ENCODE measurements at regions not wholly inside any gene's neighbourhood (a gene's known extent, or its start where the extent isn't known, plus 50 kb on each side); places are given as distances from the start of the nearest gene placed in this dataset.
A peak's percentile ranks its signal among the peaks of the same experiment; 100 is the strongest.

DNA sequence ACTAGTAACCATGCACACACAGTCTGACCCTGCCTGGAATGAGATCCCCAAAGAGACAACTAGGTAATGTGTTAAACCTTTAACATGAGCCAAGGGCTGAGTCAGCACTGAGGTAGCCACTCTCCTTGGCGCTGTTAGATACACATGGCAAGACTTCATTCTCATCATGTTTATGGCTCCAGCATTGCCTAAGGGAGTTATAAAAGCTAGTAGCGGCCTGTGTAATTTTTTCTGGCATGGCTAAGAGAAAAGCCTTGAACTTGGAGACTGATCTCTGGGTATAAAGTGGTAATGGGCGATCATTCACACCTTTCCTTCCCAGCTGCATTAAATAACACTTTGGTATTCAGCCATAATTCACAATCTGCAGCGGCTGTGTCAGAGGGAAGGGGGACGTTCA lies 779.7 kb upstream of the LRRC4C start:
- no peak overlapping the region for H3K4me3 ChIP-seq (ENCODE audit: low read depth, low read length)

DNA sequence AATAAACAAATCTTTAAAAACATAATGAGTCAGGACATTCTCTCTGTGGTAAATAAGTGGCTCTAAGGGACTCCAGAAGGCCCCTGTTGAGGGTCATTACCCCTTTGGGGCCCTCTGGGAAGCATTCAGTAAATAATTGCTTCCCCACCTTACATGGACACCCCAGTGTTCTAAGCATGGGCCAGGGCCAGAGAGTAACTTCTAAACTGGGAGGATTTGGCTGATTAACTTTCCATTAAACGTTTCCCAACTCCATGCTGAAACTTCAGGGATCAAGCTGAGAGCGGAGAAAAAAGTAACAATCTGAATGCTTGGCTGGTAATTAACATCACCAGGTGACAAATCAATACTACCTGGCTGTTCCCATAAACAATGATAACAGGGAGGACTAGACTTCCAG lies 783.9 kb upstream of the LRRC4C start:
- DNase-seq (ENCODE audit: low read depth) = no peak

More for the DNA sequence above, 779.7 kb upstream of the LRRC4C start:
- peak; percentile 91 for DNase-seq (ENCODE audit: low read depth)

DNA sequence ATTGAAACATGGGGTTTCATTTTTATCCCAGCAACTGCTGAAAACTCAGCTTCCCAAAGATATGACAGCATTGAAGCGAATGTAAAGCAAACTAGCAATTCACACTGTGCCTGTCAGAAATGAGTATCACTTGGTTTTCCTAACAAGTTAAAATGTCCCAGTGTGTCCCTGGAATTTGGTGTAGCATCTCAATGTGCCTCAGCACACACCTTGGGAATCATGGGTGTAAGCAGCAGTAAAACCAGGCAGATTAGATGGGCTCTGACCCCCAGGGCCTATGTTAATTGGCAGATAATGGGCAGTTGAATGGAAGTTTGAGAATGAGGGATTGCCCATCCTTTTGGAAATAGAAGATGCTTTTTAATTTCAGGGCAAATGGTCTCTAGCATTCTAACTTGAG lies 784.9 kb upstream of the LRRC4C start:
- no peak overlapping the region for H3K4me3 ChIP-seq (ENCODE audit: low read depth, low read length)
- no peak for DNase-seq (ENCODE audit: low read depth)

More for the DNA sequence above, 783.9 kb upstream of the LRRC4C start:
- no peak overlapping the region for H3K4me3 ChIP-seq (ENCODE audit: low read depth, low read length)

DNA sequence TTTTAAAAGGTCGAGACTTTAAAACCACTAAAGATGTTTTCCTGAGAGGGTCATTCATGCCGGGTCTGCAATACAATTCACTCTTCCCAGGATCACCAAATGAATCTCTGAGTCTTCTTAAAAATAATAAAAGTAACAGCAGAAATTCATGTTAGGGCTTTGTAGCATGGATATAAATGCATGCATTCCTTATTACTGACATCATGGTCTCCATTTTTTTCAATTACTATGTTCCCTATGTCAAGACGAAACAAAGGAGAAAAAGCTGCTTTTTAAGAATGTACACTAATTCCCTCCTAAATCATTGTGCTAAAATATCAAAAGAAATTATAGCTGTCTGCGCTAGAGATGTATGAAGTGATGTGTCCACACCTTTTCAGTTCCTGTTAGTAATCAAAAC lies 789.9 kb upstream of the LRRC4C start:
- no peak for DNase-seq (ENCODE audit: low read depth)
- no peak overlapping the region for H3K4me3 ChIP-seq (ENCODE audit: low read depth, low read length)

DNA sequence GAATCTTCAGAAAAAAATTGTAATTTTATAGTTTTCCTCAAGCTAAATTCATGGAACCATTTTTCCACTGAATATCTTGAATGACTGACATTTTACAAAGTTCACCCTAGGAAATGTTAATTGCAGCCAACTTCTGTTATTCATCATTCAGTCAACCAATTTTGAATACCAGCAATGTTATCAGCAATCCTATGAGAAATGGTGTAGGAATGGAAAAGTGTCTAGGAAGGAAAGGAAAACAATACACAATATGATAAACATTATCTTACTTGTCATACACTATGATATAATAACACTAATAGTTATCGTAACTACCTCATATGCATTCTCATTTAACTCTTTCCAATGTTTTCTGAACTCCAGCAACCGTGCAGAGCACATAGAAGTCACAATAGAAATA lies 790.5 kb upstream of the LRRC4C start:
- H3K4me3 ChIP-seq (ENCODE audit: low read depth, low read length) = no peak overlapping the region
- DNase-seq (ENCODE audit: low read depth) = no peak

DNA sequence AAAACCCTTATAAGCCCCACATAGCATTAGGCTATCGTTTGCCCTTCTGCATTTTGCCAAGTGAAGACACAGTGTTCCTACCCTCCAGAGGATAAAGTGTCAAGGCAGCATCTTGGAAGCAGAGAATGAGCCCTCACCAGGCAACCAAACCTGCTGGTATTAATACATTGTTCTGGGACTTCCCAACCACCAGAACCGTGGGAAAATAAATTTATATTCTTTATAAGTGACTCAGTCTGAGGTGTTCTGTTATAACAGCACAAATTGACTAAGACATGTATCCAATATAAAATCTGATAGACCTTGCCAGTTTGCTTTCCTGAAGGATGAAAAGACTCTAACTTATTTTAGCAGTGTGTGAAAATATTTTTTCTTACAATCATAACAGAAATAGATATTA lies 792.5 kb upstream of the LRRC4C start:
- no peak overlapping the region for H3K4me3 ChIP-seq (ENCODE audit: low read depth, low read length)
- DNase-seq (ENCODE audit: low read depth) = no peak

DNA sequence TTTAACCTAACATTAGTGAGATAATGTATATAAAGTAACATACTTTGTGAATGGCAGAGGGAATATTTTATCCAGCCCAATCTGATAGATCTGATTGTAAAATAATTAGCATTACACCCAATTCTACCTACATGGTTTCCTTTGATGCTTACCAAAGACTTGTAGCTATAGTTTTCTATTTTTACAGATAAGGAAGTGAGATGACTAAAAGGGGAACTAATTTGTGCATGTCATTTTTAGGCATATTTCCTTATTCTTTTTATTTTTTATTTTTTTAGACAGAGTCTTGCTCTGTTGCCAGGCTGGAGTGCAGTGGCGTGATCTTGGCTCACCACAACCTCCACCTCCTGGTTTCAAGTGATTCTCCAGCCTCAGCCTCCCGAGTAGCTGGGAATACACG lies 793.7 kb upstream of the LRRC4C start:
- no peak overlapping the region for H3K4me3 ChIP-seq (ENCODE audit: low read depth, low read length)
- DNase-seq (ENCODE audit: low read depth) = no peak

DNA sequence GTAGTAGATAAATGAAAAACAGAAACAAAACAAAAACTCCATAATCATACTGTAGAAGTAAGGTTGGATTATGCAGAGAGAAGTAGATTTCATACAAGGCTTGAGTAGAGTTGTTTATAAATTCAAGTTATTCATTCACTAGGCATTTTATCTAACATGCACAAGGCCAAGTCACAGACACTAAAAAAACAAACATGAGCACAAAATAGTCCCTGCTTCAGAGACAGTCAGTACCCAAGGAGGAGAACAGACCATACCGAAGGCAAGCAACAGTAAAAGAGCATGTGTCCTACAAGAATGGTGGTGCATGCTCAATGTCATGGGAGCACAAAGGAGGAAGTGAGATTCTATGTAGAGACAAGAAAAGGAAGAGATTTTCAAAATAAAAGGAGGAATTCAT lies 796.5 kb upstream of the LRRC4C start:
- no peak overlapping the region for H3K4me3 ChIP-seq (ENCODE audit: low read depth, low read length)
- DNase-seq (ENCODE audit: low read depth) = no peak

DNA sequence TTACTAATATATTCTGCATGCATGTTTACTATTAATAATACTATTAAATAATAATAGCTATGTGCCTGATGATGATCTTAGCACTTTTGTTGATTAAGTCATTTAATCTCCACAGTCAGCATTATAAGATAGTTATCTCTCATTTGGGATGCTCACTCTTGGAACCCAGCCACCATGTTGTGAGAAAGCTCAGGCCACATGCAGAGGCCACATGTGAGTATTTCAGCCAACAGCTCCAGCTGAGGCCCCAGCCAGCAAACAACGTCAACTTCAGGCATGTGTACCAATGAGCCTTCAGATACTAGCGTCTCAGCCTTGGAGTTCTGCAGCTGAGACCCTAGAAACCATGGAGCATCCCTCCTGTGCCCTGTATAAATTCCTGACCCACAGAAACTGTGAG lies 798.1 kb upstream of the LRRC4C start:
- DNase-seq (ENCODE audit: low read depth) = no peak

DNA sequence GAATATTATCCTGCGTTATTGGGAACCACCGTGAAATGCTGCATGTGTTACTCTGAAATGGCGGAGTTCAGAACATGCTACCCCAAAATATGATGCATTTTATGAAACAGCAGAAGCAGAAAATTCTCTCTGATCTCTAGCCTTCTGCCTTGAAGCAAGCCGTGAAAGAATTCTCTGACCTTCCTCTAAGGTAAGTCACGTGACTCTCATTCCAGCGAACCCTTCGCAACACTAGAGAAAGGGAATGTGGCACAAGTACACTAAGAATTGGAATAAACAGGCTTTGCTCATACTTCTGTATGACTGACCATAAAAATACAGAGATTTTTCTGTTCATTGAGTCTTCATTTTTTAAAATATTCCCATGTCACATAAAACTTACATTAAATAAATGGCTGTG lies 805.6 kb upstream of the LRRC4C start:
- no peak overlapping the region for H3K4me3 ChIP-seq (ENCODE audit: low read depth, low read length)
- no peak for DNase-seq (ENCODE audit: low read depth)

More for the DNA sequence above, 798.1 kb upstream of the LRRC4C start:
- no peak overlapping the region for H3K4me3 ChIP-seq (ENCODE audit: low read depth, low read length)

DNA sequence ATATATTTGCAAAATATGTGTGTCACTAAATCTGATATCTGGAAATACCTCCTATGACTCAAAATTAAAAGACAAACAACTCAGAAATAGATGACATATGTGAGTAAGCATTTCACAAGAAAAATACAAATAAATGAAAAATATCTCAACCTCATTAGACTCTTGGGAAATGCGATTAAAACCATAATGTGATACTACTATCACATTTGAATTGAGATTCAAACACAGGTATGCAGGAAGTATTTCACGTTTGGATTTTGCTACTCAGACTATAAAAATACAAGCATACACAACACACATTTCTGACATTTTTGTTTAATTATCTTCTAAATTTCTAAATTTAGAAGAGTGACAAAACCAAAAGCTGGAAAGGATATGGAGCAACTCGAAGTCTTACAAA lies 811.9 kb upstream of the LRRC4C start:
- no peak overlapping the region for H3K4me3 ChIP-seq (ENCODE audit: low read depth, low read length)
- DNase-seq (ENCODE audit: low read depth) = no peak

DNA sequence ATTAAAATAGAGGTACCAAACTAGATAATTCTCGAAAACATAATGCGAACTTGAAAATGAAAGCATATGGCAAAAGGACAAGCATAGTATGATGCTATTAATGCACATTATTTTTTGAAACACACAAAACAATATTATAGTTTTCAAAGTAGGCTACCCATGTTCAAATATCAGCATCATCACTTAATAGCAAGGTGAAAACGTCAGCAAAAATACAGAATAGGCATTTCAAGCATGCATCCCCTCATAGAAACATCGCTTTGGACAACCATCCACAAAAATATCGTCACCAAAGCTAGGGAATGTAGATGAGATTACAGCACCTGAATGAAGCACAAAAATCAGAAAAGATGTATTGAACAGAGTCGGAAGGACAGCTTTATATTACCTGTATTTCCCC lies 814.5 kb upstream of the LRRC4C start:
- no peak for DNase-seq (ENCODE audit: low read depth)
- H3K4me3 ChIP-seq (ENCODE audit: low read depth, low read length) = no peak overlapping the region

DNA sequence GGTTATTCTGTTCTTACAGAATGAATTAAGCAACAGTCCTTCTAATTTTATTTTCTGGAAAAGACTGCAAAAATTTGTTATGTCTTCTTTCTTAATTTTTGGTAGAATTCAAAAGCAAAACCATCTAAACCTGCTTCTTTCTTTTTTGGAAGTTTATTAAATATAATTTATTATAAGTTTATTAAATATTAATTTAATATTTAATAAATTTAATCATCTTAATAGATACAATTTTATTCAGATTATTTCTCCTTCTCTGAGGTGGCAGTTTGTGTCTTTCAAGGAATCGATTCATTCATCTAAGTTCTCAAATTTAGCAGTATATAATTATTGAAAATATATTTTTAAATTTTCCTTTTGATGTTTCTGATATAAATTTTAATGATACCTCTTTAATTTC lies 837.5 kb upstream of the LRRC4C start:
- no peak overlapping the region for H3K4me3 ChIP-seq (ENCODE audit: low read depth, low read length)
- DNase-seq (ENCODE audit: low read depth) = no peak

DNA sequence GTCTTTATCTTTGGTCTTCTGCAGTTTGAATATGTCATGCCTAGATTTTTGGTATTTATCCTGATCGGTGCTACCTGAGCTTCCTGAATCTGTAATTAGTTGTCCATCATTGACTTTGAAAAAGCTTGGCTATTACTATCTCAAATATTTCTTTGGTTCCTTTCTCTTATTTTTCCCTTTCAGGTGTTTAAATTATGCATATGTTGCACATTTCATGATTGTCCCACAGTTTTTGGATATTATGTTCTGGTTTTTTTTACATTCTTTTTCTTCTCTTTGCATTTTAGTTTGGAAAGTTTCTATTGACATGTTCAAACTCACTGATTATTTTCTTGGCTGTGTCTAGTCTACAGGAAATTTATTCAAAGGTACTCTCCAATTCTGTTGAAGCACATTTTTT lies 840.3 kb upstream of the LRRC4C start:
- DNase-seq (ENCODE audit: low read depth) = no peak
- no peak overlapping the region for H3K4me3 ChIP-seq (ENCODE audit: low read depth, low read length)

DNA sequence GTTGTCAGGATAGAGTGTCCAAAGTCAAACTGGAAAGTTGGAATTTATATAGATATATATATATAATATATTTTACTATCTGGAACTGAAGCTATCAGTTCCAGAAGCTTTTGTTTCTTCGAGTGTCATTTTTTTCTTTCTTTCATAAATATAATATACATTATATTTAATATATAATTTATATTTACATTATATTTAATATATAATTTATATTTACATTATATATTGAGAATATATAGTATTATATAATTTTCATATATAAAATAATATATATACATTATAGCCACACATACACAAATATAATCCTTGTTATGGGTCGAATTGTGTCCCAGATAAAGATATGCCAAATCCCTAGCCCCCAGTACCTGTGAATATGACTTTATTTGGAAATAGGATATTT lies 842.3 kb upstream of the LRRC4C start:
- H3K4me3 ChIP-seq (ENCODE audit: low read depth, low read length) = no peak overlapping the region
- no peak for DNase-seq (ENCODE audit: low read depth)

DNA sequence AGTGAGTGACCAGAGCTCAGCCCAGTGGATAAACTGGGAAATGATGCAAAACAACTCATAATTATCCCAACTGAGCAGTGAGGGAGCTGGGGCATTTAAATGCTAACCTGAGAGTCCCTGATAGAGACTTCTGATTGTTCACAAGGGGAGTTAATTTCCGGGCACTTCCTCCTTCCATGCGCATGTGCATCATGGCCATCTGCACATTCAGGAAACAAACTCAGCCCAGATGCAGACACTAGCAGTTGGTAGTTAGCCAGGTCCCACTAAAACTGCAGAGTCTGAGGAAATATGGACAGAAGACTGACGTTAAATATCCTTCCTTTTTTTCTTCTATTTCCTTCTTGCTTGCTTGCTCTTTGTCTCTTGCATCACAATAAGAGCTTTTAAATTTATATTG lies 852.1 kb upstream of the LRRC4C start:
- no peak overlapping the region for H3K4me3 ChIP-seq (ENCODE audit: low read depth, low read length)
- no peak for DNase-seq (ENCODE audit: low read depth)

DNA sequence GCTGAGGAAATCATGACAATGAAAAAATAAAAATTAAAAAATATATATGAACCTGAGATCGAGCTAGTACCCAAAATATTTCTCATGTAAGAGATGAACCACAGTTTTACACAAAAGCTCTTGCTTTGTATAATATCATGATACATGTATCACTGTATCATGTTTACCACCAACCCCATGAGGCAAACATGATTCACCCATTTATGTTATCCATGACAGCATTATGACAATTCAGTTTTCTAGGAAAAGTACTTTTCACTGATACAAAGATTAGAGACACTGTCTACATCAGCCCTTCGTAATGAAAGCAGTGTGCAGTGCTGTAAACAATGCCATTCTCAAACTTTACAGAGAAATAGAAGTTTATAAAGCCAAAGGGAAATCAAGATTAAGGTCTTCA lies 852.5 kb upstream of the LRRC4C start:
- no peak overlapping the region for H3K4me3 ChIP-seq (ENCODE audit: low read depth, low read length)
- DNase-seq (ENCODE audit: low read depth) = no peak

DNA sequence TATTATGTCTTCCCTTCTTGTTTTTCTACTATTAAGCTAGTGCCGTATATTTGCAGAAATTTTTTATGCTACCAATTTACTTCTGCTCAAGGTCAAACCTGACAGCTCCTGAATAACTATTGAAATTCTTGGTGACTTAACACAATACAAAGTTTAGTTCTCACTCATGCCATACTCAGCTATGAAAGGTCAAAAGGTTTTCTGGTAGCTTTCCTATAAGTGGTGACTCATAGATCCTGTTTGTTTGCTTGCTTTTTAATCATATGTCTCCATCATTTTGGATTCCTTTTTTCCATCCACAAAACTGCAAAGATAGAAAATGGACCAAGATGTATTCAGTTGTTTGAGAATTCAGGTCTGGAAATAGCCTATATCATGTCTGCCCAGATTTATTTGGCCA lies 855.8 kb upstream of the LRRC4C start:
- DNase-seq (ENCODE audit: low read depth) = no peak

DNA sequence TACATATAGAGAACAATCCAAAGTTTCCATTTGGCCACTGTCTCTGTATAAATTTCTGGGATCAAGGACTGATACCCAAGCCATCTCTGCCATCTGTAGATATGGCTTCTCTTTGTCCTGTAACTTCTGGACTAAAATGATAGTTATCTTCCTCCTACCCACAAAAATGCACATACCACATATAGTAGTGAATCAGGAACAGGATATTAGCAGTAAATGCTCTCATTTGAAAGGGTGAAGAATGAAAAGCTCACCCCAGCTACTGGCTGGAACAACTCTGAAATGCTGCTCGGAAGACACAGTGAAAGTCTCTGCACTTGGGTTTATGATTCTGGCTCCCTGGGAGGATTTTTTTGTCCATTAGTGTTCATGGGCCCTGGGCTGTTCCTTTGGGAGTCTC lies 856.4 kb upstream of the LRRC4C start:
- no peak overlapping the region for H3K4me3 ChIP-seq (ENCODE audit: low read depth, low read length)
- no peak for DNase-seq (ENCODE audit: low read depth)

More for the DNA sequence above, 855.8 kb upstream of the LRRC4C start:
- no peak overlapping the region for H3K4me3 ChIP-seq (ENCODE audit: low read depth, low read length)

DNA sequence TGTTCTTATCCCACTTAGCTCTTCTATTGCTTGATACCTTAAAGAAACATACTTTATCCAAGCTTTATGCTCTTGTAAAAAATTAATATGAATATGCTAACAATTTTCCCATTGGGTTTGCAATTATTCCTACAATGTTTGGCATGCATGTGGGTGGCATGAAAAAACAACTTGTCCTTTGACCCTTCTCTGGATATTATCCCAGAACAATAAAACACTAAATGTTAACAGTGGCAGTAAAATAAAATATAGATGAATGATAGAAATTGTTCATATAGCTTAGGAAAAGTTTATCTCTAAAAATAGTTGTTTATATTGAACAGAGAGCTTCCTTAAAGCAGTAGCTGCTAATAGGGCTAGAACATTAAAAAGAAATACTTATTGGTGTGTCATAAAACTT lies 860.5 kb upstream of the LRRC4C start:
- DNase-seq (ENCODE audit: low read depth) = no peak
- no peak overlapping the region for H3K4me3 ChIP-seq (ENCODE audit: low read depth, low read length)

DNA sequence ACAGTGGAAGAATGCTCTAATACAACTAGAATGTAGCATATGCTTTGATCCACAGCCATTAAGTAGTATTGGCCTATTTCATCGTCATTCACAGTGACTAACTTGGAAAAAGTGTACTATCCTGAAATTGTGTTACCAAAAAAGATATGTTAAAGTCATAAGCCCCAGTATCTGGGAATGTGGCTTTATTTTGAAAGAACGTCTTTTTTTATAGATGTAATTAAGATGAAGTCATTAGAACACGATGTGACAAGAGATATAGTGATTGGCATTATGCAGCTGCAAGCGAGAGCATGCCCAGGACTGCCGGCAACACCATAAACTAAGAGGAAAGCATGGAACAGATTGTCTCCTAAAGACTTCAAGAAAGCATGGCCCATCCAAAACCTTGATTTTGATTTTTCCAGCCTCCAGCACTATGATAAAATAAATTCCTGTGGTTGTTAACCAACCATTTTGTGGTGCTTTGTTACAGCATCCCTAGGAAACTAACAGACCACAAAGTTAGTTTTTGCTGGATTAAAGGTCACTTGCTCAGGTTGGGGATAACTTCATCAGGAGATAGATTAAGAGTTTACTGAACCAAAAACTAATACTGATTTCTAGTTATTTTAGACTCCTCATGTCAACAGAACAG lies 870.6 kb upstream of the LRRC4C start:
- no peak for DNase-seq (ENCODE audit: low read depth)
- no peak overlapping the region for H3K4me3 ChIP-seq (ENCODE audit: low read depth, low read length)
